Epithelial cell of proximal tubule (primary cell): ENCODE measurements at regions not wholly inside any gene's neighbourhood (a gene's known extent, or its start where the extent isn't known, plus 50 kb on each side); places are given as distances from the start of the nearest gene placed in this dataset.
"Not testable (repeated sequence)": the region's sequence is repeated elsewhere in the genome, so short reads cannot be mapped to it uniquely, and the experiment has no call there.

ENCODE experiments used
- DNase-seq: peaks from one replicate; pipeline ENCODE4 v3.0.0-alpha.2; 2011; ENCODE audit warnings: low read depth
- H3K4me3 ChIP-seq: 2 replicates; pipeline ENCODE4 v1.5.1; 2011; ENCODE audit warnings: low read depth, mild to moderate bottlenecking, low read length
- TF ChIP-seq, protein P1 (sequence below): conservative IDR thresholded peaks from 2 replicates; pipeline ENCODE4 v1.5.1; 2012; ENCODE audit warnings: low read depth, mild to moderate bottlenecking, low read length

GRCh38 chr3:139230391-139230790 lies 113.4 kb upstream of the MRPS22 start:
- no peak overlapping the region for H3K4me3 ChIP-seq
- TF ChIP-seq, protein P1, sequence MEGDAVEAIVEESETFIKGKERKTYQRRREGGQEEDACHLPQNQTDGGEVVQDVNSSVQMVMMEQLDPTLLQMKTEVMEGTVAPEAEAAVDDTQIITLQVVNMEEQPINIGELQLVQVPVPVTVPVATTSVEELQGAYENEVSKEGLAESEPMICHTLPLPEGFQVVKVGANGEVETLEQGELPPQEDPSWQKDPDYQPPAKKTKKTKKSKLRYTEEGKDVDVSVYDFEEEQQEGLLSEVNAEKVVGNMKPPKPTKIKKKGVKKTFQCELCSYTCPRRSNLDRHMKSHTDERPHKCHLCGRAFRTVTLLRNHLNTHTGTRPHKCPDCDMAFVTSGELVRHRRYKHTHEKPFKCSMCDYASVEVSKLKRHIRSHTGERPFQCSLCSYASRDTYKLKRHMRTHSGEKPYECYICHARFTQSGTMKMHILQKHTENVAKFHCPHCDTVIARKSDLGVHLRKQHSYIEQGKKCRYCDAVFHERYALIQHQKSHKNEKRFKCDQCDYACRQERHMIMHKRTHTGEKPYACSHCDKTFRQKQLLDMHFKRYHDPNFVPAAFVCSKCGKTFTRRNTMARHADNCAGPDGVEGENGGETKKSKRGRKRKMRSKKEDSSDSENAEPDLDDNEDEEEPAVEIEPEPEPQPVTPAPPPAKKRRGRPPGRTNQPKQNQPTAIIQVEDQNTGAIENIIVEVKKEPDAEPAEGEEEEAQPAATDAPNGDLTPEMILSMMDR: no peak
- DNase-seq: no peak

GRCh38 chr3:139231555-139232281 lies 112.1 kb upstream of the MRPS22 start:
- TF ChIP-seq, protein P1: no peak
- DNase-seq: no peak
- H3K4me3 ChIP-seq: no peak overlapping the region

DNA sequence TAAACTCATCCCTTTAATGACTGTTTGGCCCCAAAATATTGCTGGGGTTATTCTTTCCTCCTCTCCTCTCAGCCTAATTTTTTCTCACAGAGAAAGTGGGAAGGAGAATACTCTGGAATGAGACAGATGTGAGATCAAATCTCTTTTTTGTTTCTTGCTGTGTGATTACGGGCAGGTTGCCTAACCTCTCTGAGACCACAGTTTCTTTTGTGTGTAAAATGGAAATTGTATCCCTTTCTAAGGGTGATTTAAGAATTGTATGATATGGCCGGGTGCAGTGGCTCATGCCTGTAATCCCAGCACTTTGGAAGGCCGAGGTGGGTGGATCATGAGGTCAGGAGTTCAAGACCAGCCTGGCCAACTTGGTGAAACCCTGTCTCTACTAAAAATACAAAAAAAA lies 111.5 kb upstream of the MRPS22 start:
- not testable (repeated sequence) for DNase-seq, H3K4me3 ChIP-seq

GRCh38 chr3:139234491-139234890 lies 109.3 kb upstream of the MRPS22 start:
- DNase-seq: no peak
- no peak overlapping the region for H3K4me3 ChIP-seq
- TF ChIP-seq, protein P1: no peak

GRCh38 chr3:139235192-139235591 lies 108.6 kb upstream of the MRPS22 start:
- no peak overlapping the region for H3K4me3 ChIP-seq
- TF ChIP-seq, protein P1: no peak
- DNase-seq: no peak

DNA sequence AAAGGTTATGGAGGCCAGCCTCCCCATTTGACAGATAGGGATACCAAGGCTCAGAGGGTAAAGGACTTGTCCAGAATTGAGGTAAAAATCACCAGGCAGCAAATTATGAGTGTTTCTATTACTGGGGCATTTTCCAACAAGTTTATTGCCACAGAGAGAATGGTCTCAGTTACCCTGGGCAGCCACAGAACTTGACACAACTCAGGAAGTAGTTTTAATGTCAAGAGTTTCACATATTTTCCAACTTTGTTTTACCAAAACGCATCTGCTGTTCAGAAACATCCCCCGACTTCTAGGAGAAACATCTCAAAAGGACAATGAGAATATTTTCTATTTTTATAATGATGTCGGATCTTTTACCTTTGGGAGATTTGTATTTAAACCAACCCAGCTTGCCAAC lies 107.5 kb upstream of the MRPS22 start:
- TF ChIP-seq, protein P1: no peak
- no peak for DNase-seq
- no peak overlapping the region for H3K4me3 ChIP-seq

DNA sequence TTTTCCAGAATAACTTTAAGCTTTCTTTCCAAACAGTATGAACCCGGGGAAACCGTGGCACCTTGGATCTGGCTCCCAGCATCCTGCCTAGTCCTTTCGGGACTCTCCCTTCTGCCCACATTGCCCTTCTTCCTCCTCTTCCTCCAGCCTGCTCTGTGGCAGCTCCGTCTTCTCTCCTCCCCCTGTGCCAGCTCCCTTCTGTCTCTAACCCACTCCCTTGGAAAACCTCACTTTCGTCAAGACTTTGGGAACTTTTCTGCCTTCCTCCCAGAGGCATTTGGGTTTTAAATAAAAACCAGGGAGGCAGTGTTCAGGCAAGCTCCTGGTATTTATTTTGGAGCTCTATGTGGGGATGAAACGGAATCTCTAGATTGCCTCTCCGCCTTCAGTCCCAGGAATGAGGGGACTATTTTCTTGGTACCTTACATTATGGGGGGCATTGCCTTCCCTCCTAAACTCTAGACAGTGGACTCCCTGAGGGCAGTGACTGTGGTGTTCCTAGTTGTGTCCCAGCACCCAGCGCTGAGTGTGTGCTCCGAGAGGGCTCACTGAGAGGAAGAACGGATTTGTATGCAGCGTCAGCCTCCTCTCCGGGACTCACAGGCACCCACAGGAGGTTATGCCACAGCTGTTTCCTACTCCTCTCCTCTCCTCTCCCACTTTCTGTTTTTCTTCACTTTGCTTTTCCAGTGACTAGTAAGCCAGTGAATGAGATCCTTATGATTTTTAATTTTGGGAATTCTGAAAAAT lies 105.4 kb upstream of the MRPS22 start:
- TF ChIP-seq, protein P1: no peak
- no peak for DNase-seq
- no peak overlapping the region for H3K4me3 ChIP-seq
